Glutamatergic neuron (in vitro differentiated cells): ENCODE measurements at regions not wholly inside any gene's neighbourhood (a gene's known extent, or its start where the extent isn't known, plus 50 kb on each side); places are given as distances from the start of the nearest gene placed in this dataset.

Experiments used
- DNase-seq: peaks from one replicate; pipeline ENCODE4 v3.0.0; 2022
- H3K27ac Mint-ChIP-seq: one replicate; pipeline ENCODE4 v1.8.0; 2020; ENCODE audit warnings: mild to moderate bottlenecking, mixed read lengths, inconsistent platforms; ENCODE audit not compliant: unreplicated experiment
- H3K27me3 Mint-ChIP-seq: one replicate; pipeline ENCODE4 v1.8.0; 2020; ENCODE audit warnings: mild to moderate bottlenecking, moderate library complexity, mixed read lengths, inconsistent platforms; ENCODE audit not compliant: unreplicated experiment
- H3K36me3 Mint-ChIP-seq: one replicate; pipeline ENCODE4 v1.8.0; 2020; ENCODE audit warnings: mild to moderate bottlenecking, mixed read lengths, inconsistent platforms; ENCODE audit not compliant: unreplicated experiment
- H3K4me1 Mint-ChIP-seq: one replicate; pipeline ENCODE4 v1.8.0; 2020; ENCODE audit warnings: mild to moderate bottlenecking, low read depth, mixed read lengths, inconsistent platforms; ENCODE audit not compliant: unreplicated experiment
- H3K4me3 Mint-ChIP-seq: one replicate; pipeline ENCODE4 v1.8.0; 2020; ENCODE audit warnings: mild to moderate bottlenecking, mixed read lengths, inconsistent platforms; ENCODE audit not compliant: unreplicated experiment
- H3K9me3 Mint-ChIP-seq: one replicate; pipeline ENCODE4 v1.8.0; 2020; ENCODE audit warnings: mild to moderate bottlenecking, moderate library complexity, mixed read lengths, inconsistent platforms; ENCODE audit not compliant: unreplicated experiment
- CTCF ChIP-seq: fragments of 200-600 bp; sonication (generic); IDR thresholded peaks from one replicate; pipeline ENCODE4 v1.5.0; 2021; ENCODE audit not compliant: partially characterized antibody, unreplicated experiment

GRCh38 chr4:3825530-3825929 is 59.3 kb downstream of the ADRA2C start:
- no peak for DNase-seq
- no peak for TF ChIP-seq CTCF
- Mint-ChIP-seq H3K36me3 (no peaks in the 10 kb centered on the region), H3K4me3 (no peak overlapping the region), H3K27me3 (peaks cover 11% of the 10 kb centered on the region), H3K4me1 (peaks cover 9% of the 10 kb centered on the region), H3K27ac (no peak overlapping the region), H3K9me3 (peaks cover 2% of the 10 kb centered on the region)

- no peaks in the 10 kb centered on the region for H3K36me3 Mint-ChIP-seq
- H3K27me3 Mint-ChIP-seq: peaks cover 9% of the 10 kb centered on the region
- no peak for DNase-seq
- H3K4me1 Mint-ChIP-seq: peaks cover 8% of the 10 kb centered on the region
- no peak for TF ChIP-seq CTCF
- no peak overlapping the region for H3K4me3 Mint-ChIP-seq
- H3K9me3 Mint-ChIP-seq: peaks cover 2% of the 10 kb centered on the region
- no peak overlapping the region for H3K27ac Mint-ChIP-seq
Measured at GRCh38 chr4:3826247-3827172, 60.3 kb downstream of the ADRA2C start.

GRCh38 chr4:3827616-3828492 is 61.7 kb downstream of the ADRA2C start:
- Mint-ChIP-seq H3K4me1 (peaks cover 2% of the 10 kb centered on the region), H3K9me3 (peaks cover 2% of the 10 kb centered on the region), H3K27me3 (peaks cover 10% of the 10 kb centered on the region), H3K36me3 (no peaks in the 10 kb centered on the region), H3K4me3 (no peak overlapping the region), H3K27ac (no peak overlapping the region)
- no peak for TF ChIP-seq CTCF
- DNase-seq: no peak

GRCh38 chr4:3828546-3828945 is 62.4 kb downstream of the ADRA2C start:
- TF ChIP-seq CTCF: no peak
- Mint-ChIP-seq H3K36me3 (no peaks in the 10 kb centered on the region), H3K4me1 (peaks cover 2% of the 10 kb centered on the region)

More at GRCh38 chr4:3828546-3828945, 62.4 kb downstream of the ADRA2C start:
- Mint-ChIP-seq H3K27ac (no peak overlapping the region), H3K4me3 (no peak overlapping the region), H3K9me3 (peaks cover 2% of the 10 kb centered on the region), H3K27me3 (peaks cover 10% of the 10 kb centered on the region)
- DNase-seq: no peak
